Endothelial cell of umbilical vein (primary cell): ENCODE measurements at regions not wholly inside any gene's neighbourhood (a gene's known extent, or its start where the extent isn't known, plus 50 kb on each side); places are given as distances from the start of the nearest gene placed in this dataset.

Source experiments
- EZH2 ChIP-seq: IDR thresholded peaks from 2 replicates; pipeline ENCODE4 v1.6.1; 2012; ENCODE audit warnings: borderline replicate concordance, low read depth, mild to moderate bottlenecking, moderate library complexity, low read length, inconsistent platforms; ENCODE audit not compliant: severe bottlenecking
- MYC ChIP-seq: IDR thresholded peaks from one replicate; pipeline ENCODE4 v1.6.1; 2011; ENCODE audit warnings: mild to moderate bottlenecking, low read depth, low read length
- POLR2A ChIP-seq: IDR thresholded peaks from 2 replicates; pipeline ENCODE4 v1.6.1; 2012; ENCODE audit warnings: low read depth, mild to moderate bottlenecking, control low read depth, low read length
- POLR2AphosphoS5 ChIP-seq: IDR thresholded peaks from 2 replicates; pipeline ENCODE4 v1.6.1; 2012; ENCODE audit warnings: low read depth, mild to moderate bottlenecking, control low read depth, low read length, moderate library complexity; ENCODE audit not compliant: insufficient read depth
- TF ChIP-seq, protein P1 (sequence below), 2 donors: IDR thresholded peaks; 1 replicate in 1 of 2; 2 replicates in 1 of 2; pipeline ENCODE4 v1.5.1; 2011; ENCODE audit warnings: low read length in 2 of 2, mild to moderate bottlenecking in 2 of 2, moderate library complexity in 2 of 2, control low read depth in 1 of 2, inconsistent platforms in 1 of 2, low read depth in 1 of 2; ENCODE audit not compliant: insufficient read depth in 1 of 2; ENCODE audit errors: extremely low read depth in 1 of 2

- TF ChIP-seq, protein P1, sequence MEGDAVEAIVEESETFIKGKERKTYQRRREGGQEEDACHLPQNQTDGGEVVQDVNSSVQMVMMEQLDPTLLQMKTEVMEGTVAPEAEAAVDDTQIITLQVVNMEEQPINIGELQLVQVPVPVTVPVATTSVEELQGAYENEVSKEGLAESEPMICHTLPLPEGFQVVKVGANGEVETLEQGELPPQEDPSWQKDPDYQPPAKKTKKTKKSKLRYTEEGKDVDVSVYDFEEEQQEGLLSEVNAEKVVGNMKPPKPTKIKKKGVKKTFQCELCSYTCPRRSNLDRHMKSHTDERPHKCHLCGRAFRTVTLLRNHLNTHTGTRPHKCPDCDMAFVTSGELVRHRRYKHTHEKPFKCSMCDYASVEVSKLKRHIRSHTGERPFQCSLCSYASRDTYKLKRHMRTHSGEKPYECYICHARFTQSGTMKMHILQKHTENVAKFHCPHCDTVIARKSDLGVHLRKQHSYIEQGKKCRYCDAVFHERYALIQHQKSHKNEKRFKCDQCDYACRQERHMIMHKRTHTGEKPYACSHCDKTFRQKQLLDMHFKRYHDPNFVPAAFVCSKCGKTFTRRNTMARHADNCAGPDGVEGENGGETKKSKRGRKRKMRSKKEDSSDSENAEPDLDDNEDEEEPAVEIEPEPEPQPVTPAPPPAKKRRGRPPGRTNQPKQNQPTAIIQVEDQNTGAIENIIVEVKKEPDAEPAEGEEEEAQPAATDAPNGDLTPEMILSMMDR (IDR thresholded peaks at IDR 0.05; ENCODE audit: extremely low read depth in 1 of 2, insufficient read depth in 1 of 2, low read depth in 1 of 2, low read length in 2 of 2) = no peak
- TF ChIP-seq POLR2AphosphoS5 = no peak
- TF ChIP-seq EZH2 = no peak
- TF ChIP-seq POLR2A = no peak
- TF ChIP-seq MYC = no peak
Observed at GRCh38 chr7:95691464-95691863, 80.9 kb upstream of the DYNC1I1 start.
